ENCODE measurements at regions not wholly inside any gene's neighbourhood (a gene's known extent, or its start where the extent isn't known, plus 50 kb on each side); places are given as distances from the start of the nearest gene placed in this dataset.

GRCh38 chr7:130823060-130823459 lies 89.1 kb upstream of the KLF14 start:
- BruUV-seq (replicated peaks): no TSS peak
- H3K79me2 ChIP-seq (ENCODE audit: control insufficient read depth, insufficient read depth, low read length): no peaks in the 10 kb centered on the region
- no peaks in the 10 kb centered on the region for H3K27me3 ChIP-seq (ENCODE audit: control insufficient read depth in 2 of 2, insufficient read depth in 2 of 2, low read length in 2 of 2)
- H4K20me1 ChIP-seq (replicated peaks; ENCODE audit: control insufficient read depth, extremely low read depth, insufficient read depth, low read length): no peaks in the 10 kb centered on the region
- H3K9me1 ChIP-seq (replicated peaks; ENCODE audit: control insufficient read depth, extremely low read depth, insufficient read depth, low read length): no peaks in the 10 kb centered on the region
- H3K36me3 ChIP-seq (ENCODE audit: control insufficient read depth in 2 of 2, extremely low read depth in 1 of 2, insufficient read depth in 2 of 2, low read length in 2 of 2): no peaks in the 10 kb centered on the region
- intact Hi-C loops (cut with micrococcal nuclease) (no loop called here), dilution Hi-C loops (cut with MboI; ENCODE audit: extremely low pct_ligation_motif_present, low sequenced_read_pairs) (no loop called here)
- H3K9me3 ChIP-seq (replicated peaks; ENCODE audit: control insufficient read depth, insufficient read depth, low read length): no peaks in the 10 kb centered on the region
- no peak overlapping the region for H3K27ac ChIP-seq (ENCODE audit: insufficient read depth, low read depth, low read length)
- DNase-seq (ENCODE audit: low read depth, low spot score) (no peak), FAIRE-seq (no peak)
- POLR2A ChIA-PET: no interaction called here
- H3K4me1 ChIP-seq (ENCODE audit: control insufficient read depth, extremely low read depth, insufficient read depth, low read length): no peaks in the 10 kb centered on the region
- TF ChIP-seq CTCF (IDR thresholded peaks at IDR 0.05; ENCODE audit: extremely low read depth in 1 of 2, insufficient read depth in 1 of 2, low read depth in 1 of 2, low read length in 2 of 2) (no peak), GATA2 (IDR thresholded peaks at IDR 0.05; ENCODE audit: insufficient read depth, insufficient read length, low read depth, low read length) (no peak), MAX (IDR thresholded peaks at IDR 0.05; ENCODE audit: insufficient read depth, insufficient read length) (no peak), FOS (IDR thresholded peaks at IDR 0.05; ENCODE audit: borderline replicate concordance, insufficient read depth, low read length) (no peak), MYC (IDR thresholded peaks at IDR 0.05; ENCODE audit: low read depth, low read length) (no peak), JUN (IDR thresholded peaks at IDR 0.05; ENCODE audit: borderline replicate concordance, insufficient read depth, insufficient read length, low read depth) (no peak), EZH2 (IDR thresholded peaks at IDR 0.05; ENCODE audit: borderline replicate concordance, low read depth, low read length, severe bottlenecking) (no peak), POLR2AphosphoS5 (IDR thresholded peaks at IDR 0.05; ENCODE audit: insufficient read depth, low read depth, low read length) (no peak), POLR2A (IDR thresholded peaks at IDR 0.05; ENCODE audit: low read depth, low read length) (no peak)
- no peak overlapping the region for H3K4me3 ChIP-seq (replicated peaks in 1 of 3; ENCODE audit: insufficient read depth in 1 of 3, low read depth in 1 of 3, low read length in 3 of 3)
- H3K4me2 ChIP-seq (ENCODE audit: insufficient read depth, low read length): no peak overlapping the region
- no peak overlapping the region for H2AFZ ChIP-seq (ENCODE audit: low read depth, low read length)
- H3K9ac ChIP-seq (replicated peaks; ENCODE audit: extremely low read depth, insufficient read depth, low read length): no peak overlapping the region
- CTCF ChIA-PET: interaction anchor here (1.7 kb wide), 1 partner anchor 9 kb away, joined by 6 read pairs; no protein-coding TSS in a partner anchor
